ENCODE measurements at regions not wholly inside any gene's neighbourhood (a gene's known extent, or its start where the extent isn't known, plus 50 kb on each side); places are given as distances from the start of the nearest gene placed in this dataset.

DNA sequence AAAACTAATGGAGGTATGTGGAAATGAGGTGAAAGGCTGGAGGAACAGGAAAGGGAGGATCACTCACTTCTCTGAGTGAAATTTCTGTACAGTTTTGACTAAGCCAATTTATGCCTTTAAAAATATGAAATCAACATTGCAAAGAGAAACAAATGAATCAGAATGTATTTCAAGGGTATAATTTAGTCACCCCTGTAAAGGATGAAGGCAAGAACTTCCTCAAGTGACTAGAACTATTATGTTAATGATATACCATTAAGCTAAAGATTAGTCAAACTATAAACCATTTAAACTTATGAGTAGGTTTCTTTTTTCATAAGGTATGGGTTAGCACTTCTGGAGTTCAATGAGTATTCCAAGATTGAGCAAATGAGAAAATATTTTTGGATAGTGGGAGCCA is 184.5 kb upstream of the CHORDC1 start:
- H3K36me3 Mint-ChIP-seq (ENCODE audit: low read depth): no peaks in the 10 kb centered on the region
- H3K9me3 Mint-ChIP-seq (ENCODE audit: low read depth): no peaks in the 10 kb centered on the region
- TF ChIP-seq, protein P1, sequence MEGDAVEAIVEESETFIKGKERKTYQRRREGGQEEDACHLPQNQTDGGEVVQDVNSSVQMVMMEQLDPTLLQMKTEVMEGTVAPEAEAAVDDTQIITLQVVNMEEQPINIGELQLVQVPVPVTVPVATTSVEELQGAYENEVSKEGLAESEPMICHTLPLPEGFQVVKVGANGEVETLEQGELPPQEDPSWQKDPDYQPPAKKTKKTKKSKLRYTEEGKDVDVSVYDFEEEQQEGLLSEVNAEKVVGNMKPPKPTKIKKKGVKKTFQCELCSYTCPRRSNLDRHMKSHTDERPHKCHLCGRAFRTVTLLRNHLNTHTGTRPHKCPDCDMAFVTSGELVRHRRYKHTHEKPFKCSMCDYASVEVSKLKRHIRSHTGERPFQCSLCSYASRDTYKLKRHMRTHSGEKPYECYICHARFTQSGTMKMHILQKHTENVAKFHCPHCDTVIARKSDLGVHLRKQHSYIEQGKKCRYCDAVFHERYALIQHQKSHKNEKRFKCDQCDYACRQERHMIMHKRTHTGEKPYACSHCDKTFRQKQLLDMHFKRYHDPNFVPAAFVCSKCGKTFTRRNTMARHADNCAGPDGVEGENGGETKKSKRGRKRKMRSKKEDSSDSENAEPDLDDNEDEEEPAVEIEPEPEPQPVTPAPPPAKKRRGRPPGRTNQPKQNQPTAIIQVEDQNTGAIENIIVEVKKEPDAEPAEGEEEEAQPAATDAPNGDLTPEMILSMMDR (IDR thresholded peaks at IDR 0.05): no peak
- no peak for DNase-seq (ENCODE audit: low spot score)
- no peak overlapping the region for H3K4me3 Mint-ChIP-seq (ENCODE audit: unreplicated experiment)
- H3K27me3 Mint-ChIP-seq (ENCODE audit: low read depth): peaks cover 2% of the 10 kb centered on the region
- H3K27ac Mint-ChIP-seq (ENCODE audit: unreplicated experiment): no peak overlapping the region
- H3K4me1 Mint-ChIP-seq (ENCODE audit: low read depth): no peaks in the 10 kb centered on the region

DNA sequence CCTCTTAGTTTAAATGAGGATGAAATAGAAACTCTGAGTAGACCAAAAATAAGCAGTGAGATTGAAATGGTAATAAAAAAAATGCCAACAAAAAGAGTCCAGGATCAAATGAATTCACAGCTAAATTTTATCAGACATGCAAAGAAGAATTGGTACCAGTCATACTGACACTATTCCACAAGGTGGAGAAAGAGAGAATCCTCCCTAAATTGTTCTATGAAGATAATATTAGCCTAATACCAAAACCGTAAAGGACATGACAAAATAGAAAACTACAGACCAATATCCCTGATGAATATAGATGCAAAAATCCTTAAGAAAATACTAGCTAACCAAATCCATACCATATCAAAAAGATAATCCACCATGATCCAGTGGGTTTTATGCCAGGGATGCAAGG is 169.8 kb upstream of the CHORDC1 start:
- DNase-seq (ENCODE audit: low spot score): no peak
- peaks cover 2% of the 10 kb centered on the region for H3K27me3 Mint-ChIP-seq (ENCODE audit: low read depth)

GRCh38 chr11:90391756-90392155 is 168.9 kb upstream of the CHORDC1 start:
- TF ChIP-seq, protein P1 (IDR thresholded peaks at IDR 0.05): no peak
- Mint-ChIP-seq H3K27ac (ENCODE audit: unreplicated experiment) (no peak overlapping the region), H3K36me3 (ENCODE audit: low read depth) (no peaks in the 10 kb centered on the region), H3K9me3 (ENCODE audit: low read depth) (peaks cover 7% of the 10 kb centered on the region), H3K4me3 (ENCODE audit: unreplicated experiment) (no peak overlapping the region), H3K4me1 (ENCODE audit: low read depth) (no peaks in the 10 kb centered on the region), H3K27me3 (ENCODE audit: low read depth) (peaks cover 2% of the 10 kb centered on the region)
- no peak for DNase-seq (ENCODE audit: low spot score)

More for the DNA sequence above, 169.8 kb upstream of the CHORDC1 start:
- H3K4me1 Mint-ChIP-seq (ENCODE audit: low read depth): no peaks in the 10 kb centered on the region
- TF ChIP-seq, protein P1 (IDR thresholded peaks at IDR 0.05): no peak
- no peak overlapping the region for H3K4me3 Mint-ChIP-seq (ENCODE audit: unreplicated experiment)
- H3K36me3 Mint-ChIP-seq (ENCODE audit: low read depth): no peaks in the 10 kb centered on the region
- H3K9me3 Mint-ChIP-seq (ENCODE audit: low read depth): peaks cover 7% of the 10 kb centered on the region
- no peak overlapping the region for H3K27ac Mint-ChIP-seq (ENCODE audit: unreplicated experiment)

- Mint-ChIP-seq H3K27me3 (ENCODE audit: low read depth) (peaks cover 8% of the 10 kb centered on the region), H3K9me3 (ENCODE audit: low read depth) (peaks cover 2% of the 10 kb centered on the region), H3K4me3 (ENCODE audit: unreplicated experiment) (no peak overlapping the region), H3K4me1 (ENCODE audit: low read depth) (no peaks in the 10 kb centered on the region), H3K36me3 (ENCODE audit: low read depth) (no peaks in the 10 kb centered on the region), H3K27ac (ENCODE audit: unreplicated experiment) (no peak overlapping the region)
- TF ChIP-seq, protein P1 (IDR thresholded peaks at IDR 0.05): no peak
- DNase-seq (ENCODE audit: low spot score): no peak
Observed at GRCh38 chr11:90380206-90380605, 157.4 kb upstream of the CHORDC1 start.

DNA sequence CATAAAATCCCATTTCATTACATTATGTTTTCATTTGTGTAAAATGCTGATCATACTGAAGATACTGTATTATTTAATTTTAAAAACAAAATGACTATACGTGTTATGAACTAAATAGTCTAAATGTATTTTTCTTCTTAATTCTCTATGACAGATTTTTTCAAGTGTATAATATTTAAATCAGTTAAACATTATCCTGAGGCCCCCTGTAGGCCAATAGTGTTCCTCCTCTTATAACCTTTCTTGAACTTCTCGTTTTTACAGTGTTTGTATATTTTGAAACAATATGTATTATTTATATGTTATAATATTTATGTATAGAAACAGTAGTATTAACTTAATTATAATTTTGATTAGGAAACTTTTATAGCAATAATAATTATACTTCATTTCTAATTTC is 151.1 kb upstream of the CHORDC1 start:
- DNase-seq (ENCODE audit: low spot score): no peak

More for the DNA sequence above, 151.1 kb upstream of the CHORDC1 start:
- Mint-ChIP-seq H3K4me1 (ENCODE audit: low read depth) (no peaks in the 10 kb centered on the region), H3K27me3 (ENCODE audit: low read depth) (peaks cover 8% of the 10 kb centered on the region), H3K9me3 (ENCODE audit: low read depth) (peaks cover 3% of the 10 kb centered on the region), H3K4me3 (ENCODE audit: unreplicated experiment) (no peak overlapping the region), H3K36me3 (ENCODE audit: low read depth) (no peaks in the 10 kb centered on the region), H3K27ac (ENCODE audit: unreplicated experiment) (no peak overlapping the region)
- TF ChIP-seq, protein P1 (IDR thresholded peaks at IDR 0.05): peak; percentile 24

Measured in chondrocyte (in vitro differentiated cells).